C4-2B (cell line): ENCODE measurements at regions not wholly inside any gene's neighbourhood (a gene's known extent, or its start where the extent isn't known, plus 50 kb on each side); places are given as distances from the start of the nearest gene placed in this dataset.

Experiments
- H3K27ac ChIP-seq: fragments of 450-650 bp; 2 replicates; pipeline ENCODE4 v1.5.1; 2017
- ZFX ChIP-seq: fragments of 450-650 bp; IDR thresholded peaks from 2 replicates; pipeline ENCODE4 v1.6.1; 2017
- TF ChIP-seq, protein P1 (sequence below): fragments of 450-650 bp; conservative IDR thresholded peaks from 2 replicates; pipeline ENCODE4 v1.5.1; 2017; ENCODE audit warnings: mild to moderate bottlenecking

DNA sequence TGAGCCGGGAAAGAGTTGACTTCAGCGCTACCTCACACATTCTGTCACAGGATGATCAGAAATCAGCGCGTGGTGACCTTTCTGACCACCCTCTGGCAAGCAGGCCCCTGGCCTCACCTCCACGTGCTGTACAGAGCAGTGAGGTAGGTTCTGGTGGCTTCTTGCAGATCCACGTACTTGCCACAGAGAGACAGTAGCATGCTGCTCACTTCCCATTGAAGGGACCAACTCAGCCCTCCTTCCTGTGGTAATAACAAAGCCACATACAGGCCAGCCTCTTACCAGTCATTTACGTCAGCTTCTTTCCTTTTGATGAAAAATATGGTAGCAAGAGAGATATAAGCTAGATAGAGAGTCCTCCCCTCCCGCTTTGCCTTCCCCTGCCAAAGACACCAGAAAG, 200.7 kb downstream of the CHRM3 start:
- TF ChIP-seq, protein P1, sequence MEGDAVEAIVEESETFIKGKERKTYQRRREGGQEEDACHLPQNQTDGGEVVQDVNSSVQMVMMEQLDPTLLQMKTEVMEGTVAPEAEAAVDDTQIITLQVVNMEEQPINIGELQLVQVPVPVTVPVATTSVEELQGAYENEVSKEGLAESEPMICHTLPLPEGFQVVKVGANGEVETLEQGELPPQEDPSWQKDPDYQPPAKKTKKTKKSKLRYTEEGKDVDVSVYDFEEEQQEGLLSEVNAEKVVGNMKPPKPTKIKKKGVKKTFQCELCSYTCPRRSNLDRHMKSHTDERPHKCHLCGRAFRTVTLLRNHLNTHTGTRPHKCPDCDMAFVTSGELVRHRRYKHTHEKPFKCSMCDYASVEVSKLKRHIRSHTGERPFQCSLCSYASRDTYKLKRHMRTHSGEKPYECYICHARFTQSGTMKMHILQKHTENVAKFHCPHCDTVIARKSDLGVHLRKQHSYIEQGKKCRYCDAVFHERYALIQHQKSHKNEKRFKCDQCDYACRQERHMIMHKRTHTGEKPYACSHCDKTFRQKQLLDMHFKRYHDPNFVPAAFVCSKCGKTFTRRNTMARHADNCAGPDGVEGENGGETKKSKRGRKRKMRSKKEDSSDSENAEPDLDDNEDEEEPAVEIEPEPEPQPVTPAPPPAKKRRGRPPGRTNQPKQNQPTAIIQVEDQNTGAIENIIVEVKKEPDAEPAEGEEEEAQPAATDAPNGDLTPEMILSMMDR: no peak
- TF ChIP-seq ZFX: no peak
- peak overlapping the region; percentile 30; the same call in 1 of the 2 replicates for H3K27ac ChIP-seq

DNA sequence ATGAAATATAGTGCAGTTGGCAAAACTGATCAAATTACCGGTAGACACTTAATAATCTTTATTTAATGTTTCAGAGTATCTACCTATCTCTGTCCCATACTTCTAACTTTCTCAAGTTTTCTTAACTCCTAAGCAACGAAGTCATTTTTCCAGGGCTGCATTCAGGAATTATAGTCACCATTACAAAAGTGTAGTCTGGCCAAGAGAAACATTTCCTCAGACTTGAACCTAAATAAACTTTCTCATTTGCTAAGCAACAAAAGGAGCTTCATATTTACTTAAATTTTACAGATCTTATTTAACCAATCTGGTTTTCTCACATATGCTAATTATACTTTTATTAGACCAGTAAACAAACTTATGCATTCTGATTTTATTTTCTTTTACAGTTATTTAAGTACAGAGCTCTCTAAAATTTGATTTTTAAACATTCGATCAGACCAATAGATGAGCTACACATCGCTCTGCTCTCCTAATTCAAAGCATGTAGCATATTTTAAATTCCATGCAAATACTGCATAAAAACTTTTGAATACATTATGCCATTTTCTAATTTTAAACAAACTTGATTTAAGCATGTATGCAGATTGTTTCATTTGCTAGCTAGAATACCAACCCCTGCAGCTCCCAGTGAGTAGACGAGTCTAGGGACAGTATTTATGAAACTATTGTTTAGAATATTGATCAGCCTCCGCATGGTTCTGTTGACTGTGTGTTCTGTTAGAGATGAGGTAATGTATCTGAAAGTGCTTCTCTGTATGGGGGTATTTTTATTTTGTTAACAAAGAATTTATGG, 201.4 kb downstream of the CHRM3 start:
- H3K27ac ChIP-seq: no peak overlapping the region
- TF ChIP-seq ZFX: no peak
- TF ChIP-seq, protein P1: no peak

GRCh38 chr1:239590556-239590955, 204.2 kb downstream of the CHRM3 start:
- TF ChIP-seq, protein P1: no peak
- TF ChIP-seq ZFX: no peak
- no peak overlapping the region for H3K27ac ChIP-seq

GRCh38 chr1:239593527-239593926, 207.2 kb downstream of the CHRM3 start:
- no peak overlapping the region for H3K27ac ChIP-seq
- TF ChIP-seq, protein P1: no peak
- TF ChIP-seq ZFX: no peak

DNA sequence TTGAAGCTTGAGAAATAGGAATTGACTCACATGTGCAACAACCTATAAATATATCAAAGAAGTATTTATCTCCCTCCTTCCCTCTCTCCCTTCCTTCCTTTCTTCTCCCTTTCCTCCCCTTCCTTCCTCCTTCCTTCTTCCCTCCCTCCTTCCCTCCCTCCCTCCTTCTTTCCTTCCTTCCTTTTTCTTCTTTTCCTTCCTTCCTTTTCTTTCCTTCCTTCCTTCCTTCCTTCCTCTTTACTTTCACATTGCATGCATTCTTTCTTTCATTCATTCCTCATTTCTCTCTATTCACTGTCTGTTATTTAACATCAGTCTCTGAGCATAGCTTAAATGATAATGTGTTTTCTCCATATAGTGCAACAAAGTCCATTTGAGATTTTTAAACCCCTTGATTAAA, 214.2 kb downstream of the CHRM3 start:
- H3K27ac ChIP-seq: no peak overlapping the region
- TF ChIP-seq, protein P1: no peak
- no peak for TF ChIP-seq ZFX

DNA sequence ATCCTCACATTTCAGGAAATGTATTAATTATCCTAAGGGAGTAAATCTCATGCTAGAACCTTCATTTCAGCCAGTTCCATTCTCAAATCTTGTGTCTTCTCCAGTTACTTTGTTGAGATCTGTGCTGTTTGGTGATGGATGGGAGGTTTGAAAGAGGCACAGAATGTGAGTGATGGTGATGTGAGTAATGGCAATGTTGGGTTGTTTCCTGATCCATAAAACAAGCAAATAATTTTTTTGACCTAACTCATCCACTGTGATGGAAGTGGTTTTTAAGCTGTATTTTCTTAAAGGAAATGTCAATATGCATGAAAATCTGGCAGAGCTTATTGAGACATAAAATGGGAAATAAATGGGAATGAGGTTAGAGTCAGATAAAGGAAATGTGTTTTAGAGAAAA, 214.7 kb downstream of the CHRM3 start:
- no peak overlapping the region for H3K27ac ChIP-seq
- no peak for TF ChIP-seq ZFX
- TF ChIP-seq, protein P1: no peak

GRCh38 chr1:239603530-239603929, 217.2 kb downstream of the CHRM3 start:
- H3K27ac ChIP-seq: no peak overlapping the region
- TF ChIP-seq, protein P1: no peak
- no peak for TF ChIP-seq ZFX
